Embryonic facial prominence (tissue), 1 donor: ENCODE measurements at regions not wholly inside any gene's neighbourhood (a gene's known extent, or its start where the extent isn't known, plus 50 kb on each side); places are given as distances from the start of the nearest gene placed in this dataset.

Source experiments
- DNase-seq: peaks from one replicate; pipeline ENCODE4 v3.0.0-alpha.2; 2016; ENCODE audit errors: extremely low spot score

DNA sequence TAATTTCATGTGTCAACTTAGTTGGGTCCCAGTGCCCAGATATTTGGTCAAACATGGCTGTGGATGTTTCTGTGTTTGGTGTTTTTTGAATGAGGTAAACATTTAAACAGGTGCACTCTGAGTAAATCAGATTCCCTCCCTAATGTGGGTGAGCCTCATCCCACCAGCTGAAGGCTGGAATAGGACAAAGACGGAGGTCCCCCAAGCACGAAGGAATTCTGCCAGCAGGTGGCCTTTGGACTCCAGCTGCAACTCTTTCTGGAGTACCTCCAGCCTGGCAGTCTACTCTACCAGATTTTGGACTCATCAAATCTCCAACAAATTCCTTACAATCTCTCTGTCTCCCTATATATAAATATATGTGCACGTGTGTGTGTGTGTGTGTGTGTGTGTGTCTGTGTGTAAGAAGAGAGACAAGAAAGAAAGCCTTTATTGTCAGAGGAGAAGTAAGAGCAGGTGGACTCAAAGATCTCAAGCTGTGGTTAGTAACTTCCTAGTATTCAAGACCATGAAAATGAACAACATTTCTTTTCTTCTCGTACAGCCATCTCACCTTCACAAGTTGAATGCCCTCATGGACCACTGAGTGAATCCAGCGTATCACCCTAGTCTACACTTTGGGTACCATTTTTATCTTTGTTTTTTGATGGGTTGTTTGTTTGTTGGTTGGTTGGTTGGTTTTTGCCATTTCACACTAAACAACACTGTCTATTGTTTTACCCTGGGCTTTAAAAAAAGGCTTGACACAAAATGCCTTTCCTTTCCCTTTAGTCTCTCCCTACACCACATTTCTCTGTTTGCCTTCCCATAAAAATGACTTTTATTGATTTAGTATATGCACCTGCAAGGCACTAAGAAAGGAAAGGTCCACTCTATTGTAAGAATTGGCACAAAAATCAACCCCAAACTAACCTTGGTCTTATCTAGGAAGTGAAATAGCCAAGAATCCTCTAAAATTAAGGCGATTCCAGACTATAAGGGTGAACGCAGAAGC, 118.7 kb downstream of the TENT4A start:
- no peak for DNase-seq

- no peak for DNase-seq
Observed at GRCh38 chr5:6832994-6833393, 119.8 kb downstream of the TENT4A start.

- DNase-seq = no peak
Observed at GRCh38 chr5:6833406-6833805, 120.2 kb downstream of the TENT4A start.

GRCh38 chr5:6837095-6837494, 123.9 kb downstream of the TENT4A start:
- no peak for DNase-seq

DNA sequence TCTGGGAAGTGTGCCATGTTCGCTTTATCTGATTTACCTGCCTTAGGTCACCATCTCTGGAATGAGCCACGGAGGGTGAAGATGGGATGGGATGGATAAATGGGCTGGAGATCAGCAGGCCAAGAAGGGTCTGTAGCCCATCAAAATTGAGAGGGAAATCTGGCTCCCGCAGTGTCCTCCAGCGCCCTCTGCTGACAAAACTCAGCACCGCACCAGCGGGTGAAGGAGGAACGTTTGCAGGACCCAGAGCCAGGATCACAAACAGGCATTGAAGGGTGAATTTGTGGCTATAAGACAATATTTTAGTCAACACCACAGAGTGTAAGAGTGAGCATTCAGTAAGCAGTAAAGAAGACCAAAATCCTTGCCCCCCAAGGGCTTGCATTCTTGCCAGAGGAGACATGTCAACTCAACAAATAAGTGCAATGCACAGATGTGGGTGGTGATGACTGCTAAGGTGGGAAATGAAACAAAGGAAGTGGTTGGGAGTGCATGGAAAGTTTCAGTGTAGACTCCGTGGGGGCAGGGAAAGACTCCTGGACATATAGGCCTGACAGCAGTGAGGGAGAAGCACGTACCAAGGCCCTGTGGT, 124.4 kb downstream of the TENT4A start:
- DNase-seq = no peak

- no peak for DNase-seq
Observed at GRCh38 chr5:6838736-6839135, 125.5 kb downstream of the TENT4A start.

GRCh38 chr5:6840136-6840793, 127.0 kb downstream of the TENT4A start:
- DNase-seq = no peak

GRCh38 chr5:6843335-6843734, 130.1 kb downstream of the TENT4A start:
- no peak for DNase-seq

DNA sequence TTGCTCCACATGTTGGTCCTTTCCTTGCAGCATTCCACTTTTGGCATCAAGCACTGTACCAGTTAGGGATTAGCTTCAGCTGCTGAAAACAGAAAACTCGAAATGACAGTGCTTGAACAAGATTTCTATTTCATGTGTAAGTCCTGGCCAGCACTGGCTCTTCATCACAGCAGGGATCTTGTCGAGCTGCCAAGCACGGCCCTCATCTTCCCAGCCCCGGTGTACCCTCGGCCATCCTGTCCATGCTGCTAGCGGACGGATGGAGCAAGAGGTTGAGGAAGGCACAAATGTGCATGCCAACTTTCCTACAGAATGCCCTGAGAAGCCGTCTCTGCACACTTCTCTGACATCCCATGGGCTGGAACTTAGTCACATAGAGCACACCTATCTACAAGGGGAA, 130.6 kb downstream of the TENT4A start:
- no peak for DNase-seq

DNA sequence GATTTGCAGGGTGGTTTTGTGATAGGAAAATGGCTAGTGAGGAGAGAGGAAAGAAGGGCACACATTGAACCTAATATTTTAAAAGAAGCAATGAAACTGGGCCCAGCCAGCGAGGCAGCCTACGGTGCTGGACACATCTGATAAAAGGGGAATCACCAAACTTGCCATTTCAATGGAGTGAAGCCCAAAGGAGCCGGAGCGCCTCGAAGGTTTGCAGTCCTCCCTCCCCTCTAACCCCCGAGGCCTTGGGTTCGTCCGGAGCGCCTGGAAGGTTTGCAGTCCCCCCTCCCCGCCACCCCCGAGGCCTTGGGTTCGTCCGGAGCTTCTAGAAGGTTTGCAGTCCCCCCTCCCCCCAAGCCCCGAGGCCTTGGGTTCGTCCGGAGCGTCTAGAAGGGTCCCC, 132.6 kb downstream of the TENT4A start:
- DNase-seq = no peak

DNA sequence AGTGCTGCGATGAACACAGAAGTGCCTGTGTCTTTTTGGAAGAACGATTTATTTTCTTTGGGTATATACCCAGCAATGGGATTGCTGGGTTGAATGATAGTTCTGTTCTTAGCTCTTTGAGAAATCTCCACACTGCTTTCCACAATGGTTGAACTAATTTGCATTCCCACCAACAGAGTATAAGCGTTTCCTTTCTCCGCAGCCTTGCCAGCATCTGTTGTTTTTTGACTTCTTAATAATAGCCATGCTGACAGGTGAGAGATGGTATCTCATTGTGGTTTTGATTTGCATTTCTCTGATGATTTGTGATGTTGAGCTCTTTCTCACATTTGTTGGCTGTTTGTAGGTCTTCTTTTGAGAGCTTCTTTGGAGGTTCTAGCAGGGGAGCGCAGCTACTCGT, 134.6 kb downstream of the TENT4A start:
- DNase-seq = no peak

DNA sequence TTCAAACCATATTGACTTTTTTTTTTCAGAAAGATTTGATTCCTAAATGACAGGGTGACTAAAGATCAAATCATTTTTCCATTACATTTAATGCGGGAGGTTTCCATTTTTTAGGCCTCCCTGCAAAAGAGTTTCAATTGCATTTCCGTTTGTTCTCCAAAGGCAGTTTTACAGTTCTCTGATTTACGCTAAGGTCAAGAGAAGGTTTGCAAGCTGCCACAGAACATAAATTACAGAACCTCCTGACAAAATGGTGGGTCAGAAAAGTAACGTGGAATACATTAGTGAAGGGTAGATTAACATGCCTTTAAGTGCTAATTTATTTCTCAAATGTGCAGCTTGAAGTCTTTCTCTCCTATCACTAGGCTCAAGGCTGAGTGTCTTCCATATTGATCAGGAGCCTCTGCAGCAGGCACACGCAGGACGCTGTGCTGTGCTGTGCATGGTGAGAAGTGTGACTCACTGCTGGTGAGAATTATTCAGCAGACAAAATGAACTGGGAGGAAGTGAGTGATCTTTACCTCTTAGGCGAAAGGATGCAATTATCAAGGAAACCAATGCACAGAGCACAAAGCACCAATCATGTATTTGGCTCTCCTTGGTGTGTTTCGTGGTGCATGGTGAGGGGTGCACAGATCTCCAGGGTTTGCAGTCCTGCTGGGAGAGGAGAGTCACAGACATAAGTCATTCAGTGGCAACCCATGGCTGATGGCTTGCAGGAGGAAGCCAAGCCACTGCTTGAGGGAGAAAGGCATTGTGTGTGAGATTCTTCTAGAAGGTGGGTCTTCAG, 136.3 kb downstream of the TENT4A start:
- no peak for DNase-seq

- DNase-seq = no peak
Observed at GRCh38 chr5:6850106-6850432, 136.8 kb downstream of the TENT4A start.

DNA sequence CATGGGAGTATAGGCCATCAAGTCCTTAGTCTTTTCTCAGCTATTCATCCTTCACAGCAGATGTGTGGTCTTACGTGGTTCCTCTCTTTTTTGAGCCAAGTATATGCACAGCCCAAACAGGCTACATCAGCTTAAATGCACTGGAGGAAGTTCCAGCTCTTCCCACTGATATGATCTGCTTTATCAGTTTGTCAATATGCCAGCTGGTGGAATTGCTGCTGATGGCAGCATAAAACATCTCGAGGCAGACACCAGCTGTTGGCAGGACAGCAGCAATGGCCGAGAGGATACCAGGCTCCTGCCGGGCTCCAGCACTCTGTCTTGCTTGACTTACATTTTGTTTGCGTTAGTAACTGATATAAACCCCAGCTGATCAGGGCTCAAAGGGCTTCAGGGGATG, 143.4 kb downstream of the TENT4A start:
- DNase-seq = no peak

DNA sequence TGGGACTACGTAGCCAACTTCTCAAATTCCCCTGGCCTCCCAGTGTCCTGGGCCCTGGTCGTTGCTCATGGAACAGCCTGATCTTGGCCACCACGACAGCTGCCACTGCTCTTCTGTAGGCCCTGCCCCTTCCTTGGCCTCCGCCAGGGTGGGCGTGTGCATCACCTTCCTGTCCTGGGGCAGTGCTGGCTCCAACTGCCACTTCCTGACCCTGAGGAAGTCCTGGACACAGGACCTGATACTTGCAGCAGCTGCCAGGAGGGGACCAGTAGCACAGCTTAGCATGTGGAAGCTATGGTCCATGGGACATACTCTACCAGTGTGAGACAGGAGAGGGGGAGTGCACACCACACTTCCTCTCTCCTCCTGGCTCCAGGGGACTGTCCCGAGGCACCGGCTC, 145.2 kb downstream of the TENT4A start:
- DNase-seq = no peak

- DNase-seq = no peak
Observed at GRCh38 chr5:6859023-6859422, 145.8 kb downstream of the TENT4A start.

- DNase-seq = no peak
Observed at GRCh38 chr5:6859951-6860638, 146.9 kb downstream of the TENT4A start.

- DNase-seq = no peak
Observed at GRCh38 chr5:6861036-6861435, 147.8 kb downstream of the TENT4A start.

DNA sequence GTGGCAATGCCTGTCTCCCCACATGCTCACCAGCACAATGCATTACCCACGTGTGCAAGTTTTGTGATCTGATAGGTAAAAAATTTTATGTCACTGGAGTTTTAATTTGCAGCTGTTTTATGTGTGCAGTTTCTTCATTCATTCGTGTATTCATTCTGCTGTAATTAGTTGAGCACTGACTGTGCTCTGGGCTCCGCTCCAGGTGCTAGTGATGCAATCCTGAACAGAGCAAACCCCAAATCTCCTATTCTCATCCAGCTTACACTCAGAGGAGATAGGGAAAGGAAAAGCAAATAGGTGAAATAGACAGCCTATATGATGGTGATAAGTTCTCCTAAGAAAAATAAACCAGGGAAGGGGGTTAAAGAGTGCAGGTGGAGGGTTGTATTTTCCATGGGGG, 148.4 kb downstream of the TENT4A start:
- no peak for DNase-seq

DNA sequence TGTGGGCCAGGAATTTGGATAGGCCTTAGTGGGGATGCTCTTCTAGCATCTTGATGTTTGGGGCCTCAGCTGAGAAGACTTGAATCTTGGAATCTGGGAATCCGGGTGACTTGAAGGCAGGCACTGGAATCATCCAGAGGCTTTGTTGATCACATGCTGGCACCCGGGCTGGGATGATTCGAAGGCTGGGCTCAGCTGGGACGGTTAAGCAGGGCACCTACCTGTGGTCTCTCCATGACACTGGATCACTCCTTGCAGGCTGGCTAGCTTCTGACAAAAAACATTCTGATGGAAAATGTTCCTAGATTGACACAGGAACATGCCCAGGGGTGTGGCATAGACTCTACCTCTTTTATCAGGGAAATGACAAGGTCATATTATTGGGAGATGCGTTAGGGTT, 149.1 kb downstream of the TENT4A start:
- no peak for DNase-seq

- no peak for DNase-seq
Observed at GRCh38 chr5:6867712-6868111, 154.5 kb downstream of the TENT4A start.
